PC-9 (cell line): ENCODE measurements at regions not wholly inside any gene's neighbourhood (a gene's known extent, or its start where the extent isn't known, plus 50 kb on each side); places are given as distances from the start of the nearest gene placed in this dataset.

ENCODE experiments used
- BruUV-seq: library from RNA; stranded (reverse); fragments of 400-500 nt; replicated peaks from 2 replicates; lab custom pipeline; 2021; lab: Mats Ljungman, UMichigan
- CTCF ChIA-PET: fragments of 300-600 bp; sonication (Branson Sonifier 250); formaldehyde crosslinking; loops from one replicate; lab custom pipeline; 2022; ENCODE audit warnings: antibody characterized with exemption; lab: Charles Lee
- POLR2A ChIA-PET: fragments of 300-600 bp; sonication (Branson Sonifier 250); formaldehyde crosslinking; loops from one replicate; lab custom pipeline; 2022; ENCODE audit warnings: antibody characterized with exemption; ENCODE audit not compliant: unreplicated experiment; lab: Charles Lee
- DNase-seq, 2 experiments: peaks; one replicate each; pipeline versions ENCODE4 v3.0.0 to v3.0.0-alpha.2; 2015 to 2022; ENCODE audit warnings: mixed read lengths in 1 of 2
- H2AFZ ChIP-seq: fragments of 200-600 bp; sonication (generic); 2 replicates; pipeline ENCODE4 v1.8.1; 2017; ENCODE audit warnings: antibody characterized with exemption
- H3F3A ChIP-seq: fragments of 200-600 bp; sonication (generic); 2 replicates; pipeline ENCODE4 v1.8.1; 2017; ENCODE audit warnings: antibody characterized with exemption, mild to moderate bottlenecking, low read depth; ENCODE audit not compliant: insufficient read depth
- H3K27ac ChIP-seq: fragments of 200-600 bp; sonication (generic); 2 replicates; pipeline ENCODE4 v1.6.1; 2016; ENCODE audit warnings: mixed run types
- H3K27me3 ChIP-seq: fragments of 200-600 bp; sonication (generic); 2 replicates; pipeline ENCODE4 v1.6.1; 2016; ENCODE audit warnings: low read depth, mixed run types; ENCODE audit not compliant: insufficient read depth
- H3K36me3 ChIP-seq: fragments of 200-600 bp; sonication (generic); 2 replicates; pipeline ENCODE4 v1.6.1; 2016; ENCODE audit warnings: low read depth, mixed run types
- H3K4me1 ChIP-seq: fragments of 200-600 bp; sonication (generic); replicated peaks from 2 replicates; pipeline ENCODE4 v1.6.1; 2016; ENCODE audit warnings: mixed run types; ENCODE audit not compliant: insufficient read depth
- H3K4me2 ChIP-seq: fragments of 200-600 bp; sonication (generic); 2 replicates; pipeline ENCODE4 v1.6.1; 2017; ENCODE audit warnings: mixed run types
- H3K4me3 ChIP-seq: fragments of 200-600 bp; sonication (generic); 2 replicates; pipeline ENCODE4 v1.6.1; 2016; ENCODE audit warnings: mixed run types
- H3K79me2 ChIP-seq: fragments of 200-600 bp; sonication (generic); 2 replicates; pipeline ENCODE4 v1.6.1; 2017; ENCODE audit warnings: low read depth, mixed run types
- H3K9me2 ChIP-seq: fragments of 200-600 bp; sonication (generic); 2 replicates; pipeline ENCODE4 v1.8.1; 2017; ENCODE audit warnings: mild to moderate bottlenecking; ENCODE audit not compliant: insufficient read depth
- H3K9me3 ChIP-seq: fragments of 200-600 bp; sonication (generic); 2 replicates; pipeline ENCODE4 v1.8.1; 2016; ENCODE audit warnings: low read depth; ENCODE audit not compliant: insufficient read depth
- H4K20me1 ChIP-seq: fragments of 200-600 bp; sonication (generic); 2 replicates; pipeline ENCODE4 v1.8.1; 2017; ENCODE audit not compliant: insufficient read depth
- CTCF ChIP-seq: fragments of 200-600 bp; sonication (generic); conservative IDR thresholded peaks from 2 replicates; pipeline ENCODE4 v1.6.1; 2017; ENCODE audit warnings: mixed run types, antibody characterized with exemption, mild to moderate bottlenecking, moderate library complexity
- EZH2 ChIP-seq: fragments of 200-600 bp; sonication (generic); IDR thresholded peaks from 2 replicates; pipeline ENCODE4 v1.8.0; 2017; ENCODE audit warnings: antibody characterized with exemption, low read depth
- intact Hi-C: fragments of 100-400 bp; cut with micrococcal nuclease; formaldehyde crosslinking; loops from one replicate; pipeline ENCODE4 v1.10.0; 2022; ENCODE audit not compliant: unreplicated experiment

GRCh38 chr2:190742431-190742830 lies 93.5 kb downstream of the NAB1 start:
- H3K79me2 ChIP-seq = no peaks in the 10 kb centered on the region
- no peaks in the 10 kb centered on the region for H3K9me2 ChIP-seq
- H2AFZ ChIP-seq = no peak overlapping the region
- no peaks in the 10 kb centered on the region for H3K36me3 ChIP-seq
- ChIA-PET POLR2A (interaction anchor here (0.6 kb wide), 1 partner anchor 383 kb away, joined by 6 read pairs; no protein-coding TSS in a partner anchor), CTCF (no interaction called here)
- no peak overlapping the region for H3K4me2 ChIP-seq
- BruUV-seq = no TSS peak
- no peak overlapping the region for H3K4me3 ChIP-seq
- H3K4me1 ChIP-seq = no peaks in the 10 kb centered on the region
- H3K27ac ChIP-seq = no peak overlapping the region
- intact Hi-C loops = no loop called here
- H3F3A ChIP-seq = no peaks in the 10 kb centered on the region
- no peaks in the 10 kb centered on the region for H3K27me3 ChIP-seq
- H4K20me1 ChIP-seq = no peaks in the 10 kb centered on the region
- no peak for DNase-seq
- TF ChIP-seq CTCF (no peak), EZH2 (no peak)
- no peaks in the 10 kb centered on the region for H3K9me3 ChIP-seq

- Histone ChIP-seq H3K9me3 (no peaks in the 10 kb centered on the region), H3K4me3 (no peak overlapping the region), H3K79me2 (no peaks in the 10 kb centered on the region), H3K9me2 (no peaks in the 10 kb centered on the region), H3K4me1 (no peaks in the 10 kb centered on the region), H3K27me3 (no peaks in the 10 kb centered on the region), H2AFZ (no peak overlapping the region), H3K4me2 (no peak overlapping the region), H3K27ac (no peak overlapping the region), H4K20me1 (no peaks in the 10 kb centered on the region), H3K36me3 (no peaks in the 10 kb centered on the region), H3F3A (no peaks in the 10 kb centered on the region)
- no TSS peak for BruUV-seq
- TF ChIP-seq CTCF (no peak), EZH2 (no peak)
- intact Hi-C loops = no loop called here
- ChIA-PET POLR2A (no interaction called here), CTCF (no interaction called here)
- no peak for DNase-seq
These were observed 95.2 kb downstream of the NAB1 start for GRCh38 chr2:190744041-190744440.

- ChIA-PET CTCF (no interaction called here), POLR2A (no interaction called here)
- H3K4me2 ChIP-seq = no peak overlapping the region
- no peaks in the 10 kb centered on the region for H4K20me1 ChIP-seq
- no peak for TF ChIP-seq CTCF
- no peak for TF ChIP-seq EZH2
- DNase-seq = no peak
- no peak overlapping the region for H3K4me3 ChIP-seq
- intact Hi-C loops = no loop called here
- H3K27ac ChIP-seq = no peak overlapping the region
- H3K9me3 ChIP-seq = no peaks in the 10 kb centered on the region
- BruUV-seq = no TSS peak
- no peaks in the 10 kb centered on the region for H3K4me1 ChIP-seq
- no peaks in the 10 kb centered on the region for H3K9me2 ChIP-seq
- no peaks in the 10 kb centered on the region for H3F3A ChIP-seq
- no peak overlapping the region for H2AFZ ChIP-seq
- H3K36me3 ChIP-seq = no peaks in the 10 kb centered on the region
- H3K79me2 ChIP-seq = no peaks in the 10 kb centered on the region
- no peaks in the 10 kb centered on the region for H3K27me3 ChIP-seq
These were observed 98.3 kb downstream of the NAB1 start for GRCh38 chr2:190746971-190747761.
